IPS DF 4.7 (cell line): ENCODE measurements at regions not wholly inside any gene's neighbourhood (a gene's known extent, or its start where the extent isn't known, plus 50 kb on each side); places are given as distances from the start of the nearest gene placed in this dataset.
"Not testable (repeated sequence)": the region's sequence is repeated elsewhere in the genome, so short reads cannot be mapped to it uniquely, and the experiment has no call there.

Source experiments
- DNase-seq: peaks from one replicate; pipeline ENCODE4 v3.0.0-alpha.2; 2013; ENCODE audit warnings: low spot score; ENCODE audit errors: extremely low read depth

DNA sequence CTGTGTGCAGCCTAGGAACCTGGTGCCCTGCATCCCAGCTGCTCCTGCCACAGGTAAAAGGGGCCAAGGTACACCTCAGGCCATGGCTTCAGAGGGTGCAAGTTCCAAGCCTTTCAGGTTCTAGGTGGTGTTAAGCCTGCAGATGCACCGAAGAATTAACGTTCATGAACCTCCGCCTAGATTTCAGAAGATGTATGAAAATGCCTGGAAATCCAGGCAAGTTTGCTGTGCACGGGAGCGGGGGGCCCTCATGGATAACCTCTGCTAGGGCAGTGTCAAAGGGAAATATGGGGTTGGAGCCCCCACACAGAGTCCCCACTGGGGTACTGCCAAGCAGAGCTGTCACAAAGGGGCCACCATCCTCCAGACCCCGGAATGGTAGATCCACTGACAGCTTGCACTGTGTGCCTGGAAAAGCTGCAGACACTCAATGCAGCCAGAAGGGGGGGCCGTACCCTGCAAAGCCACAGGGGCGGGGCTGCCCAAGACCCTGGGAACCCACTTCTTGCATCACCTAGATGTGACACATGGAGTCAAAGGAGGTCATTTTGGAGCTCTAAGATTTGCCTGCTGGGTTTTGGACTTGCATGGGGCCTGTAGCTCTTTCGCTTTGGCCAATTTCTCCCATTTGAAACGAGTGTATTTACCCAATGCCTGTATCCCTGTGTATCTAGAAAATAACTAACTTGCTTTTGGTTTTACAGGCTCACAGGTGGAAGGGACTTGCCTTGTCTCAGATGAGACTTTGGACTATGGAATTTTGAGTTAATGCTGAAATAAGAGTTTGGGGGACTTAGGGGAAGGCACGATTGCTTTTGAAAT, 145.2 kb upstream of the C1QTNF3 start:
- peak; percentile 68 for DNase-seq

DNA sequence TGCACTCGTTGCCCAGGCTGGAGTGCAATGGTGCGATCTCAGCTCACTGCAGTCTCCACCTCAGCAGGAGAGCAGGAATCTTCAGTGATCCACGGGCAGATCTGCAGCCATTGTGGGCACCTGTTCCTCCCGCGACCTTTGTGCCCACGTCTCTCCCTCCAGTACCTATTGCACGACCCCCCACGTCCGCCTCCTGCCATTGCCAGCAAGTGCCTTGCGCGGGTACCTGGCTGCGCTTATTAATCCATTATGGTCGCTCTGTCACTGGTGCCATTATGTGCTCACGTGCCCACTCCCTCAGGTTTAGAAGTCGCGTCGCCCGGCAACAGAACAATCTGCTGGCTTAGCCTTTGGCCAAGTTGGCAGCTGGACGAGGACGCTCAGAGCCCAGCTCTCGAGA, 146.2 kb upstream of the C1QTNF3 start:
- DNase-seq = not testable (repeated sequence)

DNA sequence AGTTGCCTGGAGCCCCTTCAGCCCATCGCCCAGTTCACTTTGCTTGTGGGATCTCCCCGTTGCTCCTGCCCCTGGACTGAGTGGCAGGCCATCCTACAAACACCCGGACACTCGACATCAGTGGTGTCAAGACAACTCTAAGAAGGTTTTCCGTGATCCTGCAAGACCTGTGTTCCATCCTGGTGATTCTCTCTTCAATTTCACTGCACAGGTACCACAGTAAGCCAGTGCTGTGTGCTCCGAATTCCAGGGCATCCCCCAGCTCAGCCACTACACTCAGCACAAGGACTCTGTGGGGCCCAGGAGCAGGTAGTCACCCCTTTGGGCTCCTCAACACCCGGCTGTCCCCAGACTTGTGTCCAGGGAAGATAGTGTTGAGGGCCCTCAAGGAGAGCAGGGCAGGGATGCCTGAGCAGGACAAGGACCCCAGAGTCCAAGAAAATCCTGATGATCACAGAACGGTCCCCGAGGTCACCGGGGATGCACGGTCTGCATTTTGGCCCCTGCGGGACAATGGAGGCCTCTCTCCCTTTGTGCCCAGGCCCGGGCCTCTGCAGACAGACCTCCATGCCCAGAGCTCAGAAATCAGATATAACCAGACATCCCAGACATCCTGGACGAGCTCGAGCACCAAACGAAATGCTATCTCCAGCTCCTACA, 146.9 kb upstream of the C1QTNF3 start:
- DNase-seq = not testable (repeated sequence)

DNA sequence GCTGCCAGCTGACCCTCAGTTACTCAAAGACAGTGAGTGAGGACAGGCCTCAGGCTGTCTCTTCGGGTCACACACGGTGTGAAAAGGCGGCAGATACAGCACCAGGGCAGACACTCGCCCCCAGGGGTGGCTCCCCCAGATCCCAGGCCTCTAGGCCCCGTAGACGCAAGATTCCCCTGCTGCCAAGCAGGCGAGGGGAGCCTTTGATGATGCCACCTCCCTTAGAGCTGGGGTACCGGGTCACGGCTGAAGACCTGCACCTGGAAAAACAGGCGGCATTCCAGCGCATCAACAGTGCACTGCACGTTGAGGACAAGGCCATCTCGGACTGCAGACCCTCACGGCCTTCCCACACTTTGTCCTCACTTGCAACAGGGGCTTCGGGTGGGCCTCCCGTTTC, 147.5 kb upstream of the C1QTNF3 start:
- not testable (repeated sequence) for DNase-seq

DNA sequence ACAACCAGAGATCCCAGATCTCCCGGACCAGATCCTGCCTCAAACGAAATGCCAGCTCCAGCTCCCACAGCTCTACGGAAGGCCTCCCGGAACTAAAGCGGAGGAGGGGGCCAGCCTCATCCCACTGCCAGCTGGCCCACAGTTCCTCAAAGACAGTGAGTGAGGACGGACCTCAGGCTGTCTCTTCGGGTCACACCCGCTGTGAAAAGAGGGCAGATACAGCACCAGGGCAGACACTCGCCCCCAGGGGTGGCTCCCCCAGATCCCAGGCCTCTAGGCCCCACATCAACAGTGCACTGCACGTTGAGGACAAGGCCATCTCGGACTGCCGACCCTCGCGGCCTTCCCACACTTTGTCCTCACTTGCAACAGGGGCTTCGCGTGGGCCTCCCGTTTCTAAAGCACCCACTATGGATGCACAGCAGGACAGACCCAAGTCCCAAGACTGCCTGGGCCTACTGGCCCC, 148.3 kb upstream of the C1QTNF3 start:
- DNase-seq = not testable (repeated sequence)

DNA sequence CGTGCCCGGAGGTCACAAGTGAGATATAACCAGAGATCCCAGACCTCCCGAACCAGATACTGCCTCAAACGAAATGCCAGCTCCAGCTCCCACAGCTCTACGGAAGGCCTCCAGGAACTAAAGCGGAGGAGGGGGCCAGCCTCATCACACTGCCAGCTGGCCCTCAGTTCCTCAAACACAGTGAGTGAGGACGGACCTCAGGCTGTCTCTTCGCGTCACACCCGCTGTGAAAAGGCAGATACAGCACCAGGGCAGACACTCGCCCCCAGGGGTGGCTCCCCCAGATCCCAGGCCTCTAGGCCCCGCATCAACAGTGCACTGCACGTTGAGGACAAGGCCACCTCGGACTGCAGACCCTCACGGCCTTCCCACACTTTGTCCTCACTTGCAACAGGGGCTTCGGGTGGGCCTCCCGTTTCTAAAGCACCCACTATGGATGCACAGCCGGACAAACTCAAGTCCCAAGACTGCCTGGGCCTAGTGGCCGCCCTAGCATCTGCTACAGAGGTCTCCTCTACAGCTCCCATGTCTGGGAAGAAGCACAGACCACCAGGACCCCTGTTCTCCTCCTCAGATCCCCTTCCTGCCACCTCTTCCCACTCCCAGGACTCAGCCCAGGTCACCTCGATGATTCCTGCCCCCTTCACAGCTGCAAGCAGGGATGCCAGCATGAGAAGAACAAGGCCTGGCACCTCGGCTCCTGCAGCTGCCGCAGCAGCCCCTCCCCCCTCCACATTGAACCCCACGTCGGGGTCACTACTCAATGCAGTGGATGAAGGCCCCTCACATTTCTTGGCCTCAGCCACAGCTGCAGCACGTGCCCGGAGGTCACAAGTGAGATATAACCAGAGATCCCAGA, 149.3 kb upstream of the C1QTNF3 start:
- not testable (repeated sequence) for DNase-seq

DNA sequence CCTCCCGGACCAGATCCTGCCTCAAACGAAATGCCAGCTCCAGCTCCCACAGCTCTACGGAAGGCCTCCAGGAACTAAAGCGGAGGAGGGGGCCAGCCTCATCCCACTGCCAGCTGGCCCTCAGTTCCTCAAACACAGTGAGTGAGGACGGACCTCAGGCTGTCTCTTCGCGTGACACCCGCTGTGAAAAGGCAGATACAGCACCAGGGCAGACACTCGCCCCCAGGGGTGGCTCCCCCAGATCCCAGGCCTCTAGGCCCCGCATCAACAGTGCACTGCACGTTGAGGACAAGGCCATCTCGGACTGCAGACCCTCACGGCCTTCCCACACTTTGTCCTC, 149.9 kb upstream of the C1QTNF3 start:
- DNase-seq = not testable (repeated sequence)

DNA sequence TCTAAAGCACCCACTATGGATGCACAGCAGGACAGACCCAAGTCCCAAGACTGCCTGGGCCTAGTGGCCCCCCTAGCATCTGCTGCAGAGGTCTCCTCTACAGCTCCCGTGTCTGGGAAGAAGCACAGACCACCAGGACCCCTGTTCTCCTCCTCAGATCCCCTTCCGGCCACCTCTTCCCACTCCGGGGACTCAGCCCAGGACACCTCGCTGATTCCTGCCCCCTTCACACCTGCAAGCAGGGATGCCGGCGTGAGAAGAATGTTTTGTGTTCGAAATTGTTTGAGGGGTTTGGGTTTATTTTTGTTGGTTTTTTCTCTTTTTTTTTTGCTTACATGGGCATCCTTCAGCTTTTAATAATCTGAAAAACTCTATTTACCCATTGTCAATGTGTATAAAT, 150.3 kb upstream of the C1QTNF3 start:
- DNase-seq = not testable (repeated sequence)

DNA sequence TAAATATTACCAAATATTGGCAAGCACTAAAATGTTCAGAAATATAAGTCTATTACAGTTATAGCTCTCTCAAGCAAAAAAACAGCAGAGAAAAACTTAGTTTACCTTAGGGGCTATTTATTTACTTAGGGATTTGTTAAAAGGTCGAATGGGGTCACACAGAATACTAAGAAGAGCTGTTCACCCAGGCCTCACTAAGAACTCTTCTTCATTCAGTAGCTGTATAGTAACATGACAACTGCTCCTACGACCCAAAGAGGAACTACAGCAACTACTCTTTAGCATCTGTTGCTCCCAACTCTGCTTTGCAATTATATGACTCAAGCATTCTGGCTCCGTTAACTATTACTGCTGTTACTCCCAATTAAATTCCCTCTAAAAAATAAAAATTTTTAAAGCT, 150.8 kb upstream of the C1QTNF3 start:
- DNase-seq = not testable (repeated sequence)

DNA sequence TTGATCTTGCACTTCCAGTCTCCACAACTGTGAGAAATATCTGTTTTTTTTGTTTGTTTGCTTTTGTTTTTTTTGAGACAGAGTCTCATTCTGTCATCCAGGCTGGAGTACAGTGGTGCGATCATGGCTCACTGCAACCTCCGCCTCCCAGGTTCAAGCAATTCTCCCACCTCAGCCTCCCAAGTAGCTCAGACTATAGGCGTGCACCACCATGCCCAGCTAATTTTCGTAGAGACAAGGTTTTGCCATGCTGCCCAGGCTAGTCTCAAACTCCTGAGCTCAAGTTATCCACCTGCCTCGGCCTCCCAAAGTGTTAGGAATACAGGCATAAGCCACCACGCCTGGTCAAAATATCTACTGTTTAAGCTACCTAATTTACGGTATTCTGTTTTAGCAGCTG, 153.1 kb upstream of the C1QTNF3 start:
- not testable (repeated sequence) for DNase-seq

DNA sequence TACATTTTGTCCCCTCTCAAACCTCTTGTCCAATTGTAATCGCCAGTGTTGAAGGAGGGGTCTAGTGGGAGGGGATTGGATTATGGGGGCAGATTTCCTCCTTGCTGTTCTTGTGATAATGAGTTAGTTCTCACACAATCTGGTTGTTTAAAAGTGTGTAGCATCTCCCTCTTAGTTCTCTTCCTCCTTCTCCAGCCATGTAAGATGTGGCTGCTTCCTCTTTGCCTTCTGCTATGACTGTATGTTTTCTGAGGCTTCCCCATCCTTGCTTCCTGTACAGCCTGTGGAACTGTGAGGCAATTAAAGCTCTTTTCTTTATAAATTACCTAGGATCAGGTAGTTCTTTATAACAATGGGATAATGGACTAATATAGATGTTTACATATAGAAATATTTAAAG, 162.3 kb upstream of the C1QTNF3 start:
- DNase-seq = not testable (repeated sequence)

DNA sequence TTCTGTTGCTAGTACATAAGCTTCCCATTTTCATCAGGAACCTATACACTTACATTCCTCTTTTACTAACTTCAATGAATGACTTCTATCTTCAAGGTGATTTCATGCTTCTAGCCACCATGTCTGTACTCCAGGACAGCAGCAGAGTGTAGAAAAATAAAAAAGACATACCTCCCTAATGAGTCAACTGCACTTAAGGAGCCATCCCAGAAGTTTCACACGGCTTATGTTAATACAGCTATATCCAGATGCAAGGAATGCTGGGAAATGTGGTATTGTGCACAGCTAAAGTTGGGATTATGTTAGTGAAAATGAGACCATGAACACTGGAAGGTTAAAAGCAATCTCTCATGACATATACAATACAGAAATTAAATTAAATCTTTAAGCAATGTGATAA, 174.4 kb upstream of the C1QTNF3 start:
- DNase-seq = not testable (repeated sequence)

DNA sequence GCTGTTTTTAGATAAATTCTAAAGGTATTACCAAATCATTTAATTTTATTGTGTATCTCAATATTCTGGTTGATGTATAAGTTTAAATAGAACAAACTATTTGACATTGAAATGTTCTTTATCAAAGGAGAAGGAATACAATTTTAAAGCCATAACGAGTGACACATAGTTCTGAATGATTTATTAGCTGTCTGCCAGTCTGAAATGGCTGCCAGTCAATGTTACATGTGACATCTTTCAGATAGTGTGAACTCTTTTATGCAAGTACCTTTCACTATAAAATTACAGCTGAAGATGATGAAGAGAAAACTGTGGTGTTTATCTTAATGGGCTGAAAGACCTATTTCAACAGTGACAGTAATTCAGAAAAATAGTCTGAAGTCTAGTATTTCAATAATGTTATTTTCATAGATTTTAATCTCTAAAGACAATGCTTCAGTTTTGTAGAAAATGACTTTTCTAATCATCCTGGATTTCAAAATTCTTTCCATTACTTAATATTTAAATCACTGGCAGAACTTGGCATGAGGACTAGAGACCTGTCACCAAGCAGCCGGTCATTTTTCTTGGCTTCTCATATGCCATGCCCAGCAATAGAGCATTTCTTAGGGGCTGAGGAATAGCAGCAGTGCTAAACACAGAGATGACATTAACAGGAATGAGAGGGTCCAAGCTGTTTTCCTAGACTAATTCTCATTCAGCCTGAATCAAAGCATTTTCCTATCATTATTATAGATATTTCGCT, 178.5 kb upstream of the C1QTNF3 start:
- not testable (repeated sequence) for DNase-seq

DNA sequence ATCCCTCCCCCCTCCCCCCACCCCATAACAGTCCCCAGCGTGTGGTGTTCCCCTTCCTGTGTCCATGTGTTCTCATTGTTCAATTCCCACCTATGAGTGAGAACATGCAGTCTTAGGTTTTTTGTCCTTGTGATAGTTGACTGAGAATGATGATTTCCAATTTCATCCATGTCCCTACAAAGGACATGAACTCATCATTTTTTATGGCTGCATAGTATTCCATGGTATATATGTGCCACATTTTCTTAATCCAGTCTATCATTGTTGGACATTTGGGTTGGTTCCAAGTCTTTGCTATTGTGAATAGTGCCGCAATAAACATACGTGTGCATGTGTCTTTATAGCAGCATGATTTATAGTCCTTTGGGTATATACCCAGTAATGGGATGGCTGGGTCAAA, 180.1 kb upstream of the C1QTNF3 start:
- not testable (repeated sequence) for DNase-seq

DNA sequence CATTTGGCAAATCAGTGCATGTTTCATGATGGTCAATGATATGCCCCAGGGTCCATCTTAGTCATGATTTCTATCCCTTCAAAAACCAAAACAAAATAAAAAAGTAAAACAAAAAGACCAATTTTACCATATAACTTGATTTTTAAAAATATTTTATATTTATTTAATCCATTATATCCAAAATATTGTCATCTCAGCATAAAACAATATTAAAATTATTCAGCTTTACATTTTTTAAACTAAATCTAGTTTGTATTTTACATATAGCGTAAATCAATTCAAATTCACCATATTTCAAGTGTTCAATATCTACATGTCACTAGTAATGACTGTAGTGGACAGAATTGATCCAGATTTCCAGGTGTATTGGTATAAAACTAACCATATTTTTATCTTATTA, 187.4 kb upstream of the C1QTNF3 start:
- DNase-seq = not testable (repeated sequence)

DNA sequence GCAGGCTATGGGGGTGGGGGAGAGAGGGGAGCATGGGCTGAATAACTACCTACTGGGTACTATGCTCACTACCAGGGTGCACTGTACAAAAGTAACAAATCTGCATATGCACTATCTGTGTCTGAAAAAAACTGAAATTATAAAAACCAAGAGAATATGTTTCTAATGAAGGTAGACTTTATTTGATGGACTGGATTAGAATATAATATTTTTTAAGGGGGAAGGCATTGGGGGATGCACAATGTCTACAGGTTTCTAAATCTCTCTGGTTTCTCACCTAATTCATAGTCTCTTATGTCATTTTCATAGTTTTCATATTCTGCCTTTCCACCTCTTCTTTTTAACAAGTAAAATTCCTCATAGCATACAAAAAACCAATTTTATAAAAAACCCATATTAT, 200.8 kb upstream of the C1QTNF3 start:
- not testable (repeated sequence) for DNase-seq

DNA sequence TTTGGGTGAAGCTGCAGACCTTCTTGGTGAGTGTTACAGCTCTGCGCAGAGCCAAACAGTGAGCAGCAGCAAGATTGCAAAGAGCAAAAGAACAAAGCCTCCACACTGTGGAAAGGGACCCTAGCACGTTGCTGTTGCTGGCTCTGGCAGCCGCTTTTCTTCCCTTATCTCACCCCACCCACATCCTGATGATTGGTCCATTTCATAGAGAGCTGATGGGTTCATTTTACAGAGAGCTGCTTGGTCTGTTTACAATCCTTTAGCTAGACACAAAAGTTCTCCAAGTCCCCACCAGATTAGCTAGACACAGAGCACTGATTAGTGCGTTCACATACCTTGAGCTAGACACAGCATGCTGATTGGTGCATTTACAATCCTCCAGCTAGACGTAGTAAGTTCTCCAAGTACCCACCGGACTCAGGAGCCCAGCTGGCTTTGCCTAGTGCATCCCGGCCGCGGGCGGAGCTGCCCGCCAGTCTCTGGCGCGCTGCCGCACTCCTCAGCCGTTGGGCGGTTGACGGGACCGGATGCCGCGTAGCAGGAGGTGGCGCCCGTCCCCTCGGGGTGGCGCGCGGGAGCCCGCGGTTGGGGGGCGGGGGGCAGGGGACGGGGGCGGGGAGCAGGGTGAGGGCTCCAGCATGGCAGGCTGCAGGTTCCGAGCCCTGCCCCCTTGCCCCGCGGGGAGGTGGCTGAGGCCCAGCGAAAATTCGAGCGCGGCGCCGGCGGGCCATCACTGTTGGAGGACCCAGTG, 201.4 kb upstream of the C1QTNF3 start:
- not testable (repeated sequence) for DNase-seq

DNA sequence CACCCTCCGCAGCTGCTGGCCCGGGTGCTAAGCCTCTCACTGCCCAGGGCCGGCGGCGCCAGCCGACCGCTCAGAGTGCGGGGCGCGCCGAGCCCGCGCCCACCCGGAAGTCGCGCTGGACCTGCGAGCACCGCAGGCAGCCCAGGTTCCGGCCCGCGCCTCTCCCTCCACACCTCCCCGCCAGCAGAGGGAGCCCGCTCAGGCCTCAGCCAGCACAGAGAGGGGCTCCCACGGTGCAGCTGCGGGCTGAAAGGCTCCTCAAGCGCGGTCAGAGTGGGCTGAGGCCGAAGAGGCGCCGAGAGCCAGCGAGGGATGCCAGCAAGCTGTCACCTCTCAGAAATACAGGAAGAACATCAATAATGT, 202.0 kb upstream of the C1QTNF3 start:
- not testable (repeated sequence) for DNase-seq

DNA sequence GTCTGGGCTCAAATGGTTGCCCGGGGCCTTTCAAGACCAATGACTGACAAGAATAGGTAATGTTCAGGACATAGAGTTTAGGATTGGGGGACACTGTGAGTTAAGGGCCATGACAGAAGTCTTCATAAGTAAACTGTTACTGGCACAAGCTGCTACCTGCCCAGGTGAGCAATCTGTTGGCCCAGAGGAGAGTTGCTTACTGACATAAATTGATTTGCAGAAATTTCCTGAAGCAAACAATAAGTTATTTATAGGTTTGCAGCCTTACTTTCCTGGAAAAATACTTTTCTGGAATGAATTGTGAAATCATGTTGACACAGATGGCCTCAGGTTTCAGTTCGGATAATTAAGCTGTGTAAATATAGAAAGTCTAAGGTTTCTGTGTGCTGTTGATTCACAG, 202.8 kb upstream of the C1QTNF3 start:
- DNase-seq = not testable (repeated sequence)

DNA sequence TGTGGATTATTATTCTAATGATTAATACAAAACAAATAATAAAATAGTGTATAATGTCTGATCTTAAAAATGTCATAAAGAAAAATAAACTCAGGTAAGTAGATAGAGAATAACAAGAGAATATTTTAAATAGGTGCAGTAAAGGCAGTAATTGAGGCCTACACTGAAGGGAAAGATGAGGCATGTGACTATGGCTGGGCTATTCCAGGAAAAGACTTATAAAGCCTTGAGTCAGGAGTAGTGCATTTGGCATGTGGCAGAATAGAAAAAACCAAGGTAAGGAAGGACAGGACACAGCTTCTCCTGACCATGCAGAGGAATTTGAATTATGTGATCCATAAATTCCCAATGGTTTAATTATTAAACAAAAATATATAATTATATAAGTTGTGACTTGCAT, 215.6 kb upstream of the C1QTNF3 start:
- DNase-seq = not testable (repeated sequence)
